IMR-90 (cell line): ENCODE measurements at regions not wholly inside any gene's neighbourhood (a gene's known extent, or its start where the extent isn't known, plus 50 kb on each side); places are given as distances from the start of the nearest gene placed in this dataset.

Source experiments
- ATAC-seq: fragments of 200-7000 bp; cut with Tn5 transposase; 2 replicates; pipeline ENCODE4 v1.9.1; 2020; ENCODE audit warnings: low read depth, mild to moderate bottlenecking, moderate library complexity
- BruUV-seq: library from RNA; stranded (reverse); fragments of 400-500 nt; replicated peaks from 2 replicates; lab custom pipeline; 2021; lab: Mats Ljungman, UMichigan
- CTCF ChIA-PET: fragments of 300-600 bp; formaldehyde crosslinking; extraction: SDS; loops from one replicate; lab custom pipeline; 2021; ENCODE audit warnings: antibody characterized with exemption; lab: Yijun Ruan, JAX
- POLR2A ChIA-PET: fragments of 300-600 bp; sonication (Branson Sonifier 250); formaldehyde crosslinking; loops from one replicate; lab custom pipeline; 2022; ENCODE audit warnings: antibody characterized with exemption; ENCODE audit not compliant: unreplicated experiment; lab: Charles Lee
- DNase-seq: peaks from one replicate; pipeline ENCODE4 v3.0.0; 2013
- H2AFZ ChIP-seq: replicated peaks from 2 replicates; pipeline ENCODE3; 2013; ENCODE audit warnings: low read length, mild to moderate bottlenecking; ENCODE audit not compliant: poor library complexity
- H2AK5ac ChIP-seq: 2 replicates; pipeline ENCODE4 v1.6.1; 2013; ENCODE audit warnings: low read depth, low read length, inconsistent platforms
- H2AK9ac ChIP-seq: replicated peaks from 2 replicates; pipeline ENCODE3; 2013; ENCODE audit warnings: mild to moderate bottlenecking, low read depth, low read length, moderate library complexity; ENCODE audit not compliant: poor library complexity
- H2BK120ac ChIP-seq: 2 replicates; pipeline ENCODE4 v1.6.1; 2013; ENCODE audit warnings: low read depth, low read length, inconsistent platforms
- H2BK15ac ChIP-seq: 3 replicates; pipeline ENCODE4 v1.6.1; 2013; ENCODE audit warnings: low read depth, low read length, inconsistent platforms
- H2BK20ac ChIP-seq: 2 replicates; pipeline ENCODE4 v1.6.1; 2013; ENCODE audit warnings: low read depth, mild to moderate bottlenecking, inconsistent platforms, low read length, moderate library complexity
- H2BK5ac ChIP-seq: 2 replicates; pipeline ENCODE4 v1.6.1; 2013; ENCODE audit warnings: mild to moderate bottlenecking, low read depth, low read length, inconsistent platforms; ENCODE audit not compliant: poor library complexity, severe bottlenecking
- H3K14ac ChIP-seq: replicated peaks from 2 replicates; pipeline ENCODE4 v1.6.1; 2013; ENCODE audit warnings: low read depth, low read length, inconsistent platforms
- H3K18ac ChIP-seq: 2 replicates; pipeline ENCODE4 v1.6.1; 2013; ENCODE audit warnings: low read depth, low read length, control low read depth
- H3K23ac ChIP-seq: 2 replicates; pipeline ENCODE4 v1.6.1; 2013; ENCODE audit warnings: low read depth, low read length, inconsistent platforms
- H3K27ac ChIP-seq: 2 replicates; pipeline ENCODE4 v1.5.1; 2013; ENCODE audit warnings: mild to moderate bottlenecking, control low read depth, low read length; ENCODE audit not compliant: insufficient read depth
- H3K27me3 ChIP-seq: 2 replicates; pipeline ENCODE4 v1.6.1; 2013; ENCODE audit warnings: low read length; ENCODE audit not compliant: control insufficient read depth, insufficient read depth
- H3K36me3 ChIP-seq: 2 replicates; pipeline ENCODE4 v1.6.1; 2013; ENCODE audit warnings: low read length, mixed read lengths; ENCODE audit not compliant: control insufficient read depth, insufficient read depth
- H3K4ac ChIP-seq: 2 replicates; pipeline ENCODE4 v1.6.1; 2013; ENCODE audit warnings: low read depth, low read length, inconsistent platforms
- H3K4me1 ChIP-seq: 2 replicates; pipeline ENCODE4 v1.6.1; 2013; ENCODE audit warnings: low read length, mixed read lengths; ENCODE audit not compliant: control insufficient read depth, insufficient read depth
- H3K4me2 ChIP-seq: 2 replicates; pipeline ENCODE4 v1.6.1; 2013; ENCODE audit warnings: low read depth, mild to moderate bottlenecking, control low read depth, low read length, moderate library complexity
- H3K4me3 ChIP-seq: 2 replicates; pipeline ENCODE4 v1.5.1; 2013; ENCODE audit warnings: low read depth, mild to moderate bottlenecking, control low read depth, low read length, moderate library complexity; ENCODE audit not compliant: insufficient read depth
- H3K56ac ChIP-seq: 2 replicates; pipeline ENCODE4 v1.6.1; 2013; ENCODE audit warnings: low read length, inconsistent platforms; ENCODE audit not compliant: insufficient read depth; ENCODE audit errors: extremely low read depth
- H3K79me1 ChIP-seq, 2 experiments: 2 replicates each; pipeline ENCODE4 v1.6.1; 2013; ENCODE audit warnings: low read length in 2 of 2, inconsistent platforms in 1 of 2, low read depth in 1 of 2
- H3K9ac ChIP-seq: 2 replicates; pipeline ENCODE4 v1.6.1; 2013; ENCODE audit warnings: low read depth, low read length, control low read depth
- H3K9me1 ChIP-seq: 2 replicates; pipeline ENCODE4 v1.6.1; 2013; ENCODE audit warnings: low read length, inconsistent platforms; ENCODE audit not compliant: insufficient read depth
- H3K9me3 ChIP-seq: 2 replicates; pipeline ENCODE4 v1.6.1; 2013; ENCODE audit warnings: low read length; ENCODE audit not compliant: control insufficient read depth, insufficient read depth
- H4K20me1 ChIP-seq: 2 replicates; pipeline ENCODE4 v1.6.1; 2013; ENCODE audit warnings: low read length, inconsistent platforms; ENCODE audit not compliant: insufficient read depth
- H4K5ac ChIP-seq: 2 replicates; pipeline ENCODE4 v1.6.1; 2013; ENCODE audit warnings: mild to moderate bottlenecking, low read depth, low read length, control low read depth
- H4K8ac ChIP-seq, 2 experiments: 2 replicates each; pipeline ENCODE4 v1.6.1; 2013; ENCODE audit warnings: low read depth in 2 of 2, low read length in 2 of 2, control low read depth in 1 of 2, inconsistent platforms in 1 of 2
- H4K91ac ChIP-seq: 2 replicates; pipeline ENCODE4 v1.6.1; 2013; ENCODE audit warnings: low read depth, low read length, inconsistent platforms; ENCODE audit not compliant: insufficient read depth
- RFX5 ChIP-seq: IDR thresholded peaks from 2 replicates; pipeline ENCODE4 v1.8.0; 2012; ENCODE audit warnings: low read depth, mild to moderate bottlenecking, low read length, moderate library complexity
- WGBS, 2 experiments: methylation state at CpG; one replicate each; pipeline versions ENCODE4 v1.1.5 to v1.1.7; 2013; ENCODE audit warnings: missing lambda C conversion rate in 2 of 2; ENCODE audit not compliant: insufficient read length in 1 of 2; ENCODE audit errors: extremely low coverage in 2 of 2; 5-methylcytosine and 5-hydroxymethylcytosine counted together
- dilution Hi-C: fragments of 300-500 bp; cut with HindIII; formaldehyde crosslinking; loops from one replicate; pipeline ENCODE4 v1.14.3; 2018; ENCODE audit warnings: low sequenced_read_pairs; ENCODE audit not compliant: unreplicated experiment
- in situ Hi-C: fragments of 300-500 bp; cut with MboI; formaldehyde crosslinking; loops from 3 replicates; pipeline ENCODE4 v1.14.3; 2019; ENCODE audit warnings: low sequenced_read_pairs, inconsistent platforms, mixed read lengths
- intact Hi-C: fragments of 100-400 bp; cut with micrococcal nuclease; formaldehyde crosslinking; loops from 2 replicates; pipeline ENCODE4 v1.10.0; 2022
- TF ChIP-seq, protein P1 (sequence below): conservative IDR thresholded peaks from 2 replicates; pipeline ENCODE4 v1.5.1; 2012; ENCODE audit warnings: mild to moderate bottlenecking, low read depth, low read length, improper control_type of control experiment

DNA sequence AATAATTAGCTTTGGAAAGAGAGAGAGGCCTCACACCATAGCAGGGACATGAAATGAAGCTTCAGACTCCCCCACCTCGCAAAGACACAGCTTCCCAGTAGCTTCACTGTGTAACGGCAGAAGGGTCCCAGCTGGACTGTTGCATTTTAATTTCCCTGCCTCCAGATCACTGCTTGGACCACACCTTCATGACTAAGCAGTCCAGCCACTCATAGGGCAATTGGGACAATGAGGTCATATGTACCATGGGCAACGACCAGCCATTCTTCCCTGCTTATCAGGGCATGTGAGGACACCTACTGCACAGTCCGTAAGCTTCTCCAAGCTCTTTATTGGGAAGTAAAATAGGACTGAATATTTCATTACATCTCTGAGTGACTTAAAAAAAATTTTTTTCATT is 183.0 kb downstream of the MREG start:
- Histone ChIP-seq H3K56ac (0 out of 2 replicates have a peak overlapping the region, but pooled peaks have one; percentile 8), H3K4me1 (peaks cover 13% of the 10 kb centered on the region), H3K9me1 (peaks cover 7% of the 10 kb centered on the region; the same call in 1 of the 2 replicates), H3K14ac (peak overlapping the region; percentile 62), H2BK15ac (no peak overlapping the region; the same call in 2 of the 3 replicates), H3K27me3 (no peaks in the 10 kb centered on the region), H2AFZ (peak overlapping the region; percentile 72), H2BK5ac (peak overlapping the region; percentile 27), H3K9ac (no peak overlapping the region), H3K18ac (no peak overlapping the region), H3K9me3 (no peaks in the 10 kb centered on the region), H3K79me1 (no peaks in the 10 kb centered on the region), H4K91ac (peak overlapping the region; percentile 26; the same call in 1 of the 2 replicates), H2BK120ac (peak overlapping the region; percentile 64), H4K20me1 (no peaks in the 10 kb centered on the region), H3K4me3 (no peak overlapping the region), H2BK20ac (peak overlapping the region; percentile 64; the same call in 1 of the 2 replicates), H4K8ac (peak overlapping the region in 1 of 2 experiments; percentile 66; a peak in 1 of 4 replicates), H3K36me3 (no peaks in the 10 kb centered on the region), H3K4me2 (no peak overlapping the region), H3K23ac (no peak overlapping the region), H3K27ac (no peak overlapping the region), H2AK9ac (peak overlapping the region; percentile 3), H3K4ac (peak overlapping the region; percentile 74), H2AK5ac (peak overlapping the region; percentile 59; the same call in 1 of the 2 replicates), H4K5ac (no peak overlapping the region)
- WGBS, 2 experiments = no CpG with 5 or more reads among the region's 4 CpGs
- no peak for ATAC-seq
- DNase-seq = peak; percentile 67
- dilution Hi-C loops = no loop called here
- ChIA-PET CTCF (interaction anchor here (1.2 to 2.4 kb wide), 2 partner anchors 13 to 37 kb away, joined by 3 to 5 read pairs; no protein-coding TSS in a partner anchor), POLR2A (no interaction called here)
- no peak for TF ChIP-seq RFX5
- TF ChIP-seq, protein P1, sequence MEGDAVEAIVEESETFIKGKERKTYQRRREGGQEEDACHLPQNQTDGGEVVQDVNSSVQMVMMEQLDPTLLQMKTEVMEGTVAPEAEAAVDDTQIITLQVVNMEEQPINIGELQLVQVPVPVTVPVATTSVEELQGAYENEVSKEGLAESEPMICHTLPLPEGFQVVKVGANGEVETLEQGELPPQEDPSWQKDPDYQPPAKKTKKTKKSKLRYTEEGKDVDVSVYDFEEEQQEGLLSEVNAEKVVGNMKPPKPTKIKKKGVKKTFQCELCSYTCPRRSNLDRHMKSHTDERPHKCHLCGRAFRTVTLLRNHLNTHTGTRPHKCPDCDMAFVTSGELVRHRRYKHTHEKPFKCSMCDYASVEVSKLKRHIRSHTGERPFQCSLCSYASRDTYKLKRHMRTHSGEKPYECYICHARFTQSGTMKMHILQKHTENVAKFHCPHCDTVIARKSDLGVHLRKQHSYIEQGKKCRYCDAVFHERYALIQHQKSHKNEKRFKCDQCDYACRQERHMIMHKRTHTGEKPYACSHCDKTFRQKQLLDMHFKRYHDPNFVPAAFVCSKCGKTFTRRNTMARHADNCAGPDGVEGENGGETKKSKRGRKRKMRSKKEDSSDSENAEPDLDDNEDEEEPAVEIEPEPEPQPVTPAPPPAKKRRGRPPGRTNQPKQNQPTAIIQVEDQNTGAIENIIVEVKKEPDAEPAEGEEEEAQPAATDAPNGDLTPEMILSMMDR = 0 out of 2 replicates have a peak, but pooled peaks have one; percentile 5
- BruUV-seq = no TSS peak
- intact Hi-C loops = loop anchor here (2.0 kb wide), 1 partner anchor 394 kb away; the partner anchor contains the start of gene FN1
- in situ Hi-C loops = no loop called here
